Spleen (tissue), 7 donors: ENCODE measurements at regions not wholly inside any gene's neighbourhood (a gene's known extent, or its start where the extent isn't known, plus 50 kb on each side); places are given as distances from the start of the nearest gene placed in this dataset.
"Not testable (repeated sequence)": the region's sequence is repeated elsewhere in the genome, so short reads cannot be mapped to it uniquely, and the experiment has no call there.

ENCODE experiments used
- POLR2A ChIP-seq, 3 donors: fragments of 450-650 bp; IDR thresholded peaks; one replicate each; pipeline ENCODE4 v1.5.1; 2017; ENCODE audit warnings: antibody characterized with exemption in 3 of 3, mild to moderate bottlenecking in 1 of 3
- POLR2AphosphoS5 ChIP-seq, 3 donors: sonication (generic); formaldehyde crosslinking; IDR thresholded peaks; one replicate each; pipeline ENCODE4 v1.5.1; 2017; ENCODE audit warnings: antibody characterized with exemption in 3 of 3
- TF ChIP-seq, protein P1 (sequence below), 11 experiments: fragments of 200-600 bp in 7 of 11; fragments of 450-650 bp in 4 of 11; sonication (generic) in 4 of 11; IDR thresholded peaks in 8 of 11; conservative IDR thresholded peaks in 3 of 11; 1 replicate in 7 of 11; 2 replicates in 4 of 11; pipeline versions ENCODE4 v1.4.0 to v1.8.0; 2016 to 2021; ENCODE audit warnings: antibody characterized with exemption in 11 of 11, inconsistent platforms in 4 of 11, mild to moderate bottlenecking in 1 of 11
- donor health status: DM: no; HTN: no; CAD: no; lungs with moderate emphysema.
- donor health status: DM: no; HTN: no; CAD: no.
- donor health status: DM: no; HTN: no; CAD: no.

DNA sequence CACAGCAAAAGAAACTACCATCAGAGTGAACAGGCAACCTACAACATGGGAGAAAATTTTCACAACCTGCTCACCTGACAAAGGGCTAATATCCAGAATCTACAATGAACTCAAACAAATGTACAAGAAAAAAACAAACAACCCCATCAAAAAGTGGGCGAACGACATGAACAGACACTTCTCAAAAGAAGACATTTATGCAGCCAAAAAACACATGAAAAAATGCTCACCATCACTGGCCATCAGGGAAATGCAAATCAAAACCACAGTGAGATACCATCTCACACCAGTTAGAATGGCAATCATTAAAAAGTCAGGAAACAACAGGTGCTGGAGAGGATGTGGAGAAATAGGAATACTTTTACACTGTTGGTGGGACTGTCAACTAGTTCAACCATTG lies 207.8 kb downstream of the USP6NL start:
- not testable (repeated sequence) for TF ChIP-seq POLR2A, POLR2AphosphoS5 (IDR thresholded peaks at IDR 0.05)
- TF ChIP-seq, protein P1, sequence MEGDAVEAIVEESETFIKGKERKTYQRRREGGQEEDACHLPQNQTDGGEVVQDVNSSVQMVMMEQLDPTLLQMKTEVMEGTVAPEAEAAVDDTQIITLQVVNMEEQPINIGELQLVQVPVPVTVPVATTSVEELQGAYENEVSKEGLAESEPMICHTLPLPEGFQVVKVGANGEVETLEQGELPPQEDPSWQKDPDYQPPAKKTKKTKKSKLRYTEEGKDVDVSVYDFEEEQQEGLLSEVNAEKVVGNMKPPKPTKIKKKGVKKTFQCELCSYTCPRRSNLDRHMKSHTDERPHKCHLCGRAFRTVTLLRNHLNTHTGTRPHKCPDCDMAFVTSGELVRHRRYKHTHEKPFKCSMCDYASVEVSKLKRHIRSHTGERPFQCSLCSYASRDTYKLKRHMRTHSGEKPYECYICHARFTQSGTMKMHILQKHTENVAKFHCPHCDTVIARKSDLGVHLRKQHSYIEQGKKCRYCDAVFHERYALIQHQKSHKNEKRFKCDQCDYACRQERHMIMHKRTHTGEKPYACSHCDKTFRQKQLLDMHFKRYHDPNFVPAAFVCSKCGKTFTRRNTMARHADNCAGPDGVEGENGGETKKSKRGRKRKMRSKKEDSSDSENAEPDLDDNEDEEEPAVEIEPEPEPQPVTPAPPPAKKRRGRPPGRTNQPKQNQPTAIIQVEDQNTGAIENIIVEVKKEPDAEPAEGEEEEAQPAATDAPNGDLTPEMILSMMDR (IDR thresholded peaks at IDR 0.05 in 8 of 11, conservative IDR thresholded peaks at IDR 0.05 in 3 of 11), result not testable (repeated sequence)
